H1 (cell line): ENCODE measurements at regions not wholly inside any gene's neighbourhood (a gene's known extent, or its start where the extent isn't known, plus 50 kb on each side); places are given as distances from the start of the nearest gene placed in this dataset.

Experiments
- CTCF ChIA-PET: fragments of 300-600 bp; sonication (Branson Sonifier 250); formaldehyde crosslinking; loops from one replicate; lab custom pipeline; 2021; ENCODE audit not compliant: partially characterized antibody; lab: Charles Lee
- POLR2A ChIA-PET: fragments of 300-600 bp; sonication (Branson Sonifier 250); formaldehyde crosslinking; loops from one replicate; lab custom pipeline; 2021; ENCODE audit warnings: inconsistent platforms; ENCODE audit not compliant: partially characterized antibody; lab: Charles Lee
- DNase-seq, 2 experiments: peaks; one replicate each; pipeline versions ENCODE4 v3.0.0 to v3.0.0-alpha.2; 2010 to 2022; ENCODE audit warnings: low spot score in 2 of 2, low read depth in 1 of 2, mixed read lengths in 1 of 2
- FAIRE-seq: peaks from 2 replicates; lab custom pipeline; 2011; peaks lifted over from hg19 to GRCh38; lab: Jason Lieb, UNC
- H2AFZ ChIP-seq: 2 replicates; pipeline ENCODE4 v1.8.1; 2012; ENCODE audit warnings: low read length, inconsistent platforms
- H2AK5ac ChIP-seq: 2 replicates; pipeline ENCODE4 v1.6.1; 2013; ENCODE audit warnings: low read depth, low read length
- H2BK120ac ChIP-seq: replicated peaks from 2 replicates; pipeline ENCODE3; 2013; ENCODE audit warnings: low read depth, low read length, inconsistent platforms
- H2BK12ac ChIP-seq: 2 replicates; pipeline ENCODE4 v1.6.1; 2013; ENCODE audit warnings: low read depth, low read length
- H2BK15ac ChIP-seq: 2 replicates; pipeline ENCODE4 v1.6.1; 2013; ENCODE audit warnings: low read length
- H2BK20ac ChIP-seq: 2 replicates; pipeline ENCODE4 v1.6.1; 2013; ENCODE audit warnings: low read length
- H2BK5ac ChIP-seq: 2 replicates; pipeline ENCODE4 v1.6.1; 2013; ENCODE audit warnings: low read depth, low read length
- H3K14ac ChIP-seq: 2 replicates; pipeline ENCODE4 v1.6.1; 2013; ENCODE audit warnings: inconsistent platforms; ENCODE audit not compliant: insufficient read length
- H3K18ac ChIP-seq: 2 replicates; pipeline ENCODE4 v1.6.1; 2013; ENCODE audit warnings: low read length; ENCODE audit errors: extremely low read depth
- H3K23ac ChIP-seq: 2 replicates; pipeline ENCODE4 v1.6.1; 2013; ENCODE audit warnings: inconsistent platforms; ENCODE audit not compliant: insufficient read length
- H3K23me2 ChIP-seq: 2 replicates; pipeline ENCODE4 v1.6.1; 2013; ENCODE audit warnings: low read depth, low read length
- H3K27ac ChIP-seq: 2 replicates; pipeline ENCODE4 v1.6.1; 2011; ENCODE audit warnings: low read depth, low read length, inconsistent platforms
- H3K27me3 ChIP-seq, 4 experiments: replicated peaks in 1 of 4; 1 replicate in 1 of 4; 2 replicates in 3 of 4; pipeline versions ENCODE4 v1.6.1 to v1.8.1; 2011 to 2013; ENCODE audit warnings: low read length in 3 of 4, mild to moderate bottlenecking in 3 of 4, inconsistent platforms in 2 of 4, mixed read lengths in 2 of 4, moderate library complexity in 1 of 4; ENCODE audit not compliant: control insufficient read depth in 3 of 4, insufficient read depth in 3 of 4; ENCODE audit errors: extremely low read depth in 1 of 4
- H3K36me3 ChIP-seq, 4 experiments: 2 replicates each; pipeline versions ENCODE4 v1.6.1 to v1.8.1; 2011 to 2013; ENCODE audit warnings: mild to moderate bottlenecking in 4 of 4, low read length in 3 of 4, moderate library complexity in 2 of 4, control low read depth in 1 of 4, inconsistent platforms in 1 of 4; ENCODE audit not compliant: insufficient read depth in 4 of 4, control insufficient read depth in 2 of 4
- H3K4ac ChIP-seq: replicated peaks from 2 replicates; pipeline ENCODE3; 2013; ENCODE audit warnings: low read length, low read depth, mixed read lengths, inconsistent platforms; ENCODE audit not compliant: insufficient read length
- H3K4me1 ChIP-seq, 4 experiments: replicated peaks in 1 of 4; 1 replicate in 1 of 4; 2 replicates in 3 of 4; pipeline versions ENCODE4 v1.6.1 to v1.8.1; 2011 to 2013; ENCODE audit warnings: low read length in 3 of 4, inconsistent platforms in 2 of 4, mixed read lengths in 1 of 4; ENCODE audit not compliant: insufficient read depth in 4 of 4, control insufficient read depth in 3 of 4
- H3K4me2 ChIP-seq, 2 experiments: 2 replicates each; pipeline versions ENCODE4 v1.6.1 to v1.8.1; 2011 to 2013; ENCODE audit warnings: low read depth in 2 of 2, low read length in 2 of 2, control low read depth in 1 of 2, inconsistent platforms in 1 of 2, mild to moderate bottlenecking in 1 of 2; ENCODE audit not compliant: insufficient read depth in 1 of 2
- H3K4me3 ChIP-seq, 4 experiments: fragments of 200-600, 300-600 bp in 1 of 4; sonication (generic), shearing (Covaris generic), sonication (Bioruptor Twin) in 1 of 4; 2 replicates each; pipeline versions ENCODE4 v1.5.1 to v1.8.1; 2011 to 2016; ENCODE audit warnings: low read length in 4 of 4, low read depth in 3 of 4, control low read depth in 2 of 4, inconsistent platforms in 2 of 4, mild to moderate bottlenecking in 2 of 4, mixed read lengths in 1 of 4, moderate library complexity in 1 of 4; ENCODE audit not compliant: insufficient read depth in 2 of 4; ENCODE audit errors: extremely low read depth in 1 of 4
- H3K56ac ChIP-seq: replicated peaks from 2 replicates; pipeline ENCODE3; 2013; ENCODE audit warnings: low read depth, mild to moderate bottlenecking, mixed read lengths, low read length, inconsistent platforms; ENCODE audit not compliant: insufficient read length
- H3K79me1 ChIP-seq: 2 replicates; pipeline ENCODE4 v1.6.1; 2013; ENCODE audit warnings: low read depth, low read length, control low read depth
- H3K79me2 ChIP-seq, 2 experiments: 2 replicates each; pipeline versions ENCODE4 v1.6.1 to v1.8.1; 2012 to 2013; ENCODE audit warnings: low read length in 2 of 2, mild to moderate bottlenecking in 2 of 2, inconsistent platforms in 1 of 2; ENCODE audit not compliant: insufficient read depth in 2 of 2, control insufficient read depth in 1 of 2
- H3K9ac ChIP-seq, 4 experiments: replicated peaks in 1 of 4; 1 replicate in 1 of 4; 2 replicates in 3 of 4; pipeline versions ENCODE4 v1.6.1 to v1.8.1; 2011 to 2013; ENCODE audit warnings: low read depth in 3 of 4, low read length in 3 of 4, control low read depth in 2 of 4, mild to moderate bottlenecking in 2 of 4, moderate library complexity in 2 of 4, inconsistent platforms in 1 of 4; ENCODE audit errors: extremely low read depth in 1 of 4
- H3K9me3 ChIP-seq, 2 experiments: 2 replicates each; pipeline versions ENCODE4 v1.6.1 to v1.8.1; 2012 to 2013; ENCODE audit warnings: mild to moderate bottlenecking in 2 of 2, moderate library complexity in 2 of 2, control low read depth in 1 of 2, inconsistent platforms in 1 of 2, low read depth in 1 of 2, low read length in 1 of 2, mixed read lengths in 1 of 2; ENCODE audit not compliant: insufficient read depth in 2 of 2
- H4K20me1 ChIP-seq, 2 experiments: replicated peaks in 1 of 2; 2 replicates each; pipeline versions ENCODE3 to v1.8.1; 2011 to 2013; ENCODE audit warnings: inconsistent platforms in 2 of 2, low read length in 2 of 2, mild to moderate bottlenecking in 1 of 2; ENCODE audit not compliant: insufficient read depth in 2 of 2, control insufficient read depth in 1 of 2
- H4K5ac ChIP-seq: 2 replicates; pipeline ENCODE4 v1.6.1; 2013; ENCODE audit warnings: low read length, low read depth, mixed read lengths, inconsistent platforms; ENCODE audit not compliant: insufficient read length
- H4K8ac ChIP-seq: 2 replicates; pipeline ENCODE4 v1.8.0; 2013; ENCODE audit warnings: mild to moderate bottlenecking, moderate library complexity, low read length, inconsistent platforms; ENCODE audit not compliant: insufficient read depth; ENCODE audit errors: extremely low read depth
- H4K91ac ChIP-seq: replicated peaks from 2 replicates; pipeline ENCODE3; 2013; ENCODE audit warnings: low read length, mixed read lengths, inconsistent platforms; ENCODE audit not compliant: insufficient read length
- BCL11A ChIP-seq, 2 experiments: IDR thresholded peaks; one replicate each; pipeline ENCODE4 v1.6.1; 2011; ENCODE audit warnings: low read depth in 2 of 2, low read length in 2 of 2, mild to moderate bottlenecking in 2 of 2
- CEBPB ChIP-seq: IDR thresholded peaks from 2 replicates; pipeline ENCODE4 v1.6.1; 2012; ENCODE audit warnings: low read depth, low read length
- CREB1 ChIP-seq: IDR thresholded peaks from 2 replicates; pipeline ENCODE4 v1.6.1; 2012; ENCODE audit warnings: inconsistent platforms
- CTCF ChIP-seq, 3 experiments: IDR thresholded peaks; 1 replicate in 2 of 3; 2 replicates in 1 of 3; pipeline versions ENCODE4 v1.5.1 to v1.6.1; 2011; ENCODE audit warnings: low read length in 3 of 3, mild to moderate bottlenecking in 3 of 3, inconsistent platforms in 2 of 3, low read depth in 1 of 3, moderate library complexity in 1 of 3; ENCODE audit not compliant: insufficient read depth in 1 of 3; ENCODE audit errors: control extremely low read depth in 1 of 3
- JUND ChIP-seq: IDR thresholded peaks from 2 replicates; pipeline ENCODE4 v1.6.1; 2011; ENCODE audit warnings: mild to moderate bottlenecking, improper control_type of control experiment, low read length
- MAFK ChIP-seq: IDR thresholded peaks from 2 replicates; pipeline ENCODE4 v1.6.1; 2012; ENCODE audit warnings: low read depth, mild to moderate bottlenecking, improper control_type of control experiment, low read length
- NRF1 ChIP-seq: IDR thresholded peaks from 2 replicates; pipeline ENCODE4 v1.6.1; 2011; ENCODE audit warnings: mild to moderate bottlenecking, low read depth, low read length, improper control_type of control experiment
- RFX5 ChIP-seq: IDR thresholded peaks from 2 replicates; pipeline ENCODE4 v1.6.1; 2011; ENCODE audit warnings: low read depth, low read length, improper control_type of control experiment, borderline replicate concordance
- SIN3A ChIP-seq, 2 experiments: IDR thresholded peaks in 1 of 2; conservative IDR thresholded peaks in 1 of 2; 2 replicates each; pipeline ENCODE4 v1.6.1; 2011 to 2012; ENCODE audit warnings: low read length in 2 of 2, improper control_type of control experiment in 1 of 2, low read depth in 1 of 2, mild to moderate bottlenecking in 1 of 2
- SIRT6 ChIP-seq: IDR thresholded peaks from one replicate; pipeline ENCODE4 v1.7.1; 2012; ENCODE audit warnings: low read length, inconsistent platforms
- TBP ChIP-seq: IDR thresholded peaks from 2 replicates; pipeline ENCODE4 v1.6.1; 2011; ENCODE audit warnings: low read depth, low read length, improper control_type of control experiment
- WGBS, 2 experiments: shearing (Covaris generic) in 1 of 2; methylation state at CpG; one replicate each; pipeline versions ENCODE4 v1.1.6 to v1.1.7; 2013 to 2015; ENCODE audit warnings: low lambda C conversion rate in 2 of 2, mixed read lengths in 2 of 2, inconsistent platforms in 1 of 2, low coverage in 1 of 2, missing lambda C conversion rate in 1 of 2; ENCODE audit not compliant: insufficient replicate concordance in 2 of 2, insufficient coverage in 1 of 2, insufficient read length in 1 of 2; ENCODE audit errors: extremely low coverage in 1 of 2, missing lambda C conversion rate in 1 of 2; 5-methylcytosine and 5-hydroxymethylcytosine counted together

DNA sequence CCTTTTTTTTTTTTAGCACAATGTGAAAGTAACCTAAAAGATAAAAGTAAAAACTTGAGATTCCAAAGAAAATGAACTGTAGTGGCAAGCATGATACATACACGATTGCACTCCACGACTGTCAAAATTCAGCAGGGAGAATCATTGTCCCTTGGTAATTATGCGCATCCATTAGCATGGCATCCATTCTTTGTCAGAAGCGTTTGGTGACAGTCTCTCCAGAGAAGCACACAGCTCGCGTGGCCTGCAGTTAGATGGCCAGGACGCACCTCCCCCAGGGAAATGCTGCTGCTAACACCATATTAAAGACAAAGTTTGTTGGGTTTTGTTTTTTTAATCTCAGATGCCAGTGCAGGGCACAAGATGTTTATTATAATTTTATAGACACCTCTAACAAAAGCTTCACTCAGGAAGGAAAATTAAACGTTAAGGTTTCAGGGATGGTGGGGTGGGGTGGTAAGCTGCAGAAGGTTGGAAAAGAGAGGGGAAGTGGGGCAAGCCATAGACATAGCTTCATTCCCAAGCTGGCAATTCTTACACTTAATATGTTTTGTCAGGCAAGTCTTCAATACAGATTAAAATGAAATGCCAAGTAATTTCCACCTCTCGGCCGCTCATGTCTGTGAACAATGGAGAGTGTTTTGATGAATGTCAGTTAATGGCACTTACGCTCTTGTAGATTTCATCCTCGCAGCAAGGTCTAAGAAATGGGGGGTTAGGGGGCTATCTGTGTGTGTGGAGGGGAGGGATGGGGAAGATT, 142.8 kb upstream of the TOPAZ1 start:
- no peak overlapping the region for H3K56ac ChIP-seq
- no peaks in the 10 kb centered on the region for H3K79me1 ChIP-seq
- H3K36me3 ChIP-seq, result no peaks in the 10 kb centered on the region
- DNase-seq (no peak), FAIRE-seq (no peak)
- H2AFZ ChIP-seq, result no peak overlapping the region
- no peak overlapping the region for H2AK5ac ChIP-seq
- H4K8ac ChIP-seq, result no peak overlapping the region
- H3K23me2 ChIP-seq, result no peaks in the 10 kb centered on the region
- H3K14ac ChIP-seq, result no peak overlapping the region
- H3K23ac ChIP-seq, result no peak overlapping the region
- H2BK15ac ChIP-seq, result no peak overlapping the region
- no peak overlapping the region for H3K9ac ChIP-seq
- H4K5ac ChIP-seq, result no peak overlapping the region
- POLR2A ChIA-PET, result interaction anchor here (0.8 kb wide), 1 partner anchor 21 kb away, joined by 3 read pairs; no protein-coding TSS in a partner anchor
- no peak overlapping the region for H4K91ac ChIP-seq
- no peak overlapping the region for H3K4ac ChIP-seq
- H3K27me3 ChIP-seq, result no peaks in the 10 kb centered on the region
- H4K20me1 ChIP-seq, result no peaks in the 10 kb centered on the region
- H3K18ac ChIP-seq, result no peak overlapping the region
- H3K27ac ChIP-seq, result no peak overlapping the region
- no peak overlapping the region for H2BK5ac ChIP-seq
- no peak overlapping the region for H2BK120ac ChIP-seq
- H2BK12ac ChIP-seq, result no peak overlapping the region
- peaks cover 0 to 7% (median 3%) of the 10 kb centered on the region in 4 experiments; a peak in 5 of 7 replicates for H3K4me1 ChIP-seq
- no peaks in the 10 kb centered on the region; a peak in 1 of 4 replicates for H3K79me2 ChIP-seq
- H3K9me3 ChIP-seq, result no peaks in the 10 kb centered on the region
- H2BK20ac ChIP-seq, result no peak overlapping the region
- 85% methylated on average over 12 of the region's 12 CpGs; no CpG with 5 or more reads in 1 of the 2 experiments for WGBS, 2 experiments
- CTCF ChIA-PET, result interaction anchor here (0.6 to 3.1 kb wide), 3 partner anchors 15 to 100 kb away, joined by 3 to 17 read pairs (median 4); no protein-coding TSS in a partner anchor
- H3K4me3 ChIP-seq, result no peak overlapping the region
- H3K4me2 ChIP-seq, result no peak overlapping the region
- no peak for TF ChIP-seq JUND
- TF ChIP-seq RFX5, result no peak
- TF ChIP-seq CEBPB, result no peak
- TF ChIP-seq CTCF (IDR thresholded peaks at IDR 0.05; ENCODE audit: control extremely low read depth in 1 of 3, insufficient read depth in 1 of 3, low read depth in 1 of 3, low read length in 3 of 3), result no peak
- no peak for TF ChIP-seq NRF1
- TF ChIP-seq MAFK, result no peak
- no peak for TF ChIP-seq CREB1
- TF ChIP-seq SIN3A (conservative IDR thresholded peaks at IDR 0.05 in 1 of 2, IDR thresholded peaks at IDR 0.05 in 1 of 2; ENCODE audit: low read depth in 1 of 2, low read length in 2 of 2), result no peak
- no peak for TF ChIP-seq SIRT6
- TF ChIP-seq TBP, result no peak
- no peak for TF ChIP-seq BCL11A (IDR thresholded peaks at IDR 0.05; ENCODE audit: low read depth in 2 of 2, low read length in 2 of 2)
